ENCODE measurements at regions not wholly inside any gene's neighbourhood (a gene's known extent, or its start where the extent isn't known, plus 50 kb on each side); places are given as distances from the start of the nearest gene placed in this dataset.

- no peak for TF ChIP-seq CTCF (IDR thresholded peaks at IDR 0.05)
- TF ChIP-seq POLR2A (IDR thresholded peaks at IDR 0.05) = no peak
- TF ChIP-seq EP300 (IDR thresholded peaks at IDR 0.05) = no peak
Measured at GRCh38 chr18:11293794-11294193, 144.4 kb upstream of the PIEZO2 start.

All from ovary (tissue), 3 donors.